C4-2B (cell line): ENCODE measurements at regions not wholly inside any gene's neighbourhood (a gene's known extent, or its start where the extent isn't known, plus 50 kb on each side); places are given as distances from the start of the nearest gene placed in this dataset.

ENCODE experiments used
- ZFX ChIP-seq: fragments of 450-650 bp; IDR thresholded peaks from 2 replicates; pipeline ENCODE4 v1.6.1; 2017
- TF ChIP-seq, protein P1 (sequence below): fragments of 450-650 bp; conservative IDR thresholded peaks from 2 replicates; pipeline ENCODE4 v1.5.1; 2017; ENCODE audit warnings: mild to moderate bottlenecking

GRCh38 chr2:184067502-184067901, 530.8 kb upstream of the ZNF804A start:
- TF ChIP-seq, protein P1, sequence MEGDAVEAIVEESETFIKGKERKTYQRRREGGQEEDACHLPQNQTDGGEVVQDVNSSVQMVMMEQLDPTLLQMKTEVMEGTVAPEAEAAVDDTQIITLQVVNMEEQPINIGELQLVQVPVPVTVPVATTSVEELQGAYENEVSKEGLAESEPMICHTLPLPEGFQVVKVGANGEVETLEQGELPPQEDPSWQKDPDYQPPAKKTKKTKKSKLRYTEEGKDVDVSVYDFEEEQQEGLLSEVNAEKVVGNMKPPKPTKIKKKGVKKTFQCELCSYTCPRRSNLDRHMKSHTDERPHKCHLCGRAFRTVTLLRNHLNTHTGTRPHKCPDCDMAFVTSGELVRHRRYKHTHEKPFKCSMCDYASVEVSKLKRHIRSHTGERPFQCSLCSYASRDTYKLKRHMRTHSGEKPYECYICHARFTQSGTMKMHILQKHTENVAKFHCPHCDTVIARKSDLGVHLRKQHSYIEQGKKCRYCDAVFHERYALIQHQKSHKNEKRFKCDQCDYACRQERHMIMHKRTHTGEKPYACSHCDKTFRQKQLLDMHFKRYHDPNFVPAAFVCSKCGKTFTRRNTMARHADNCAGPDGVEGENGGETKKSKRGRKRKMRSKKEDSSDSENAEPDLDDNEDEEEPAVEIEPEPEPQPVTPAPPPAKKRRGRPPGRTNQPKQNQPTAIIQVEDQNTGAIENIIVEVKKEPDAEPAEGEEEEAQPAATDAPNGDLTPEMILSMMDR, result peak; percentile 42
- no peak for TF ChIP-seq ZFX
